HEK293 (cell line): ENCODE measurements at regions not wholly inside any gene's neighbourhood (a gene's known extent, or its start where the extent isn't known, plus 50 kb on each side); places are given as distances from the start of the nearest gene placed in this dataset.

Experiments
- CTCF ChIA-PET: fragments of 350-600 bp; formaldehyde crosslinking; extraction: SDS; loops from one replicate; lab custom pipeline; 2021; ENCODE audit warnings: antibody characterized with exemption; lab: Yijun Ruan, JAX
- POLR2A ChIA-PET: fragments of 300-600 bp; formaldehyde crosslinking; extraction: SDS; loops from one replicate; lab custom pipeline; 2020; ENCODE audit warnings: antibody characterized with exemption, inconsistent platforms; lab: Yijun Ruan, JAX
- H3K27ac ChIP-seq: fragments of 200-500 bp; sonication (Bioruptor generic); 2 replicates; pipeline ENCODE4 v1.5.1; 2014; ENCODE audit warnings: low read depth, low read length, control low read depth, inconsistent platforms; ENCODE audit errors: extremely low read depth
- H3K36me3 ChIP-seq, 2 experiments: fragments of 200-500 bp in 1 of 2; sonication (Bioruptor generic) in 1 of 2; 1 replicate in 1 of 2; 2 replicates in 1 of 2; pipeline ENCODE4 v1.5.1; 2014 to 2017; ENCODE audit warnings: inconsistent platforms in 2 of 2, low read length in 2 of 2; ENCODE audit not compliant: control insufficient read depth in 2 of 2, insufficient read depth in 1 of 2
- H3K4me1 ChIP-seq: fragments of 200-500 bp; sonication (Bioruptor generic); 2 replicates; pipeline ENCODE4 v1.5.1; 2014; ENCODE audit warnings: mild to moderate bottlenecking, low read length, inconsistent platforms; ENCODE audit not compliant: control insufficient read depth, insufficient read depth
- H3K4me3 ChIP-seq: 2 replicates; pipeline ENCODE4 v1.5.1; 2011; ENCODE audit warnings: low read depth, mild to moderate bottlenecking, control low read depth, low read length, moderate library complexity
- H3K9me3 ChIP-seq: fragments of 200-500 bp; sonication (Bioruptor generic); 2 replicates; pipeline ENCODE4 v1.5.1; 2014; ENCODE audit warnings: low read depth, low read length, inconsistent platforms; ENCODE audit not compliant: control insufficient read depth, insufficient read depth
- BCL6B ChIP-seq: fragments of 450-650 bp; formaldehyde crosslinking; IDR thresholded peaks from 2 replicates; pipeline ENCODE4 v1.5.1; 2017; ENCODE audit warnings: missing biosample characterization, missing genetic modification characterization
- GLI2 ChIP-seq: fragments of 450-650 bp; formaldehyde crosslinking; IDR thresholded peaks from 2 replicates; pipeline ENCODE4; 2017; ENCODE audit warnings: missing biosample characterization, missing genetic modification characterization, low read depth, borderline replicate concordance
- GLIS1 ChIP-seq: fragments of 450-650 bp; formaldehyde crosslinking; IDR thresholded peaks from 2 replicates; pipeline ENCODE4 v1.5.1; 2016; ENCODE audit warnings: missing biosample characterization, missing genetic modification characterization
- PATZ1 ChIP-seq: fragments of 450-650 bp; formaldehyde crosslinking; IDR thresholded peaks from 2 replicates; pipeline ENCODE4 v1.5.1; 2016; ENCODE audit warnings: missing biosample characterization, missing genetic modification characterization
- SALL2 ChIP-seq: fragments of 450-650 bp; formaldehyde crosslinking; IDR thresholded peaks from 2 replicates; pipeline ENCODE4 v1.5.0; 2017; ENCODE audit warnings: missing biosample characterization, mild to moderate bottlenecking, missing genetic modification characterization, borderline replicate concordance
- TCF7L2 ChIP-seq: IDR thresholded peaks from 2 replicates; pipeline ENCODE4 v1.6.1; 2011; ENCODE audit warnings: low read depth, mild to moderate bottlenecking, inconsistent platforms, low read length, moderate library complexity, borderline replicate concordance
- WT1 ChIP-seq: fragments of 450-650 bp; formaldehyde crosslinking; IDR thresholded peaks from 2 replicates; pipeline ENCODE4 v1.5.1; 2016; ENCODE audit warnings: missing biosample characterization, missing genetic modification characterization
- ZBTB21 ChIP-seq: fragments of 450-650 bp; formaldehyde crosslinking; IDR thresholded peaks from 2 replicates; pipeline ENCODE4 v1.5.1; 2017; ENCODE audit warnings: missing biosample characterization, missing genetic modification characterization
- ZNF221 ChIP-seq: fragments of 450-650 bp; formaldehyde crosslinking; IDR thresholded peaks from 2 replicates; pipeline ENCODE4 v1.5.1; 2017; ENCODE audit warnings: missing biosample characterization, missing genetic modification characterization, borderline replicate concordance
- ZNF223 ChIP-seq: fragments of 450-650 bp; formaldehyde crosslinking; IDR thresholded peaks from 2 replicates; pipeline ENCODE4 v1.5.1; 2016; ENCODE audit warnings: missing biosample characterization, missing genetic modification characterization
- ZNF266 ChIP-seq: fragments of 450-650 bp; formaldehyde crosslinking; IDR thresholded peaks from 2 replicates; pipeline ENCODE4 v1.5.1; 2016; ENCODE audit warnings: missing biosample characterization, missing genetic modification characterization, low read depth
- ZNF302 ChIP-seq: fragments of 450-650 bp; formaldehyde crosslinking; IDR thresholded peaks from 2 replicates; pipeline ENCODE4 v1.5.1; 2016; ENCODE audit warnings: missing biosample characterization, missing genetic modification characterization, low read depth
- ZNF350 ChIP-seq: fragments of 450-650 bp; formaldehyde crosslinking; IDR thresholded peaks from 2 replicates; pipeline ENCODE4 v1.5.0; 2017; ENCODE audit warnings: missing biosample characterization, mild to moderate bottlenecking, missing genetic modification characterization
- ZNF37A ChIP-seq: fragments of 450-650 bp; IDR thresholded peaks from 2 replicates; pipeline ENCODE4 v1.5.1; 2018; ENCODE audit warnings: missing biosample characterization, missing genetic modification characterization
- ZNF514 ChIP-seq: fragments of 450-650 bp; formaldehyde crosslinking; IDR thresholded peaks from 2 replicates; pipeline ENCODE4 v1.5.1; 2016; ENCODE audit warnings: missing biosample characterization, missing genetic modification characterization
- ZNF529 ChIP-seq: fragments of 450-650 bp; formaldehyde crosslinking; IDR thresholded peaks from 2 replicates; pipeline ENCODE4 v1.5.1; 2017; ENCODE audit warnings: missing genetic modification characterization, missing biosample characterization; ENCODE audit not compliant: insufficient replicate concordance
- ZNF549 ChIP-seq: fragments of 450-650 bp; IDR thresholded peaks from 2 replicates; pipeline ENCODE4 v1.5.1; 2018; ENCODE audit warnings: missing biosample characterization, missing genetic modification characterization, mild to moderate bottlenecking, inconsistent platforms, moderate library complexity
- ZNF560 ChIP-seq: fragments of 450-650 bp; formaldehyde crosslinking; IDR thresholded peaks from 2 replicates; pipeline ENCODE4 v1.5.1; 2017; ENCODE audit warnings: missing biosample characterization, missing genetic modification characterization, borderline replicate concordance
- ZNF571 ChIP-seq: fragments of 450-650 bp; formaldehyde crosslinking; IDR thresholded peaks from 2 replicates; pipeline ENCODE4 v1.5.0; 2017; ENCODE audit warnings: missing biosample characterization, missing genetic modification characterization
- ZNF624 ChIP-seq: fragments of 450-650 bp; formaldehyde crosslinking; IDR thresholded peaks from 2 replicates; pipeline ENCODE4 v1.5.1; 2017; ENCODE audit warnings: missing biosample characterization, missing genetic modification characterization
- ZNF660 ChIP-seq: fragments of 450-650 bp; IDR thresholded peaks from 2 replicates; pipeline ENCODE4 v1.5.1; 2018; ENCODE audit warnings: missing biosample characterization, mild to moderate bottlenecking, missing genetic modification characterization
- ZNF707 ChIP-seq: fragments of 450-650 bp; formaldehyde crosslinking; IDR thresholded peaks from 2 replicates; pipeline ENCODE4 v1.5.1; 2016; ENCODE audit warnings: missing biosample characterization, missing genetic modification characterization
- ZNF785 ChIP-seq: fragments of 450-650 bp; formaldehyde crosslinking; IDR thresholded peaks from 2 replicates; pipeline ENCODE4 v1.5.1; 2016; ENCODE audit warnings: missing biosample characterization, missing genetic modification characterization
- TF ChIP-seq, protein P1 (sequence below): fragments of 450-650 bp; formaldehyde crosslinking; IDR thresholded peaks from 2 replicates; pipeline ENCODE4 v1.5.1; 2016; ENCODE audit warnings: missing biosample characterization, missing genetic modification characterization, borderline replicate concordance
- TF ChIP-seq, protein P2 (sequence below): fragments of 450-650 bp; formaldehyde crosslinking; IDR thresholded peaks from 2 replicates; pipeline ENCODE4 v1.5.1; 2016; ENCODE audit warnings: missing biosample characterization, missing genetic modification characterization

DNA sequence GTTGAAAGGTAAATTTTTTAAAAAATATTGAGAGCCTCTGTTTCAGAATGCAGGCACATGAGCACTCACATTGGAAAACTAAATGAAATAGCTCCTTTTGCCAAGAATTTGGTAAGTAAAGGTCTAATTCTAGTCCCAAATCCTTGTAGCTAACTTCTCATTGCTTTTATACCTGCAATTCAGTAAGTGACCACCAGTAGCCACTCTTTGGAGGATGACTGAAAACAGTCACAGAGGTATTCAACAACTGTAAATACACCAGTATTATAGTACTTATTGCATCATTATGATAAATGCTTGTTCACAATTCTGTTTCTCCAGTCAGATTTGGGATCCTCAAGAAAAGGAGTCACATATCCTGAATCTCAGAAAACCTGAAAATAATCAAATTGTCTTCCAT lies 562.4 kb upstream of the CDH11 start:
- H3K27ac ChIP-seq = no peak overlapping the region
- no peaks in the 10 kb centered on the region for H3K4me1 ChIP-seq
- no peaks in the 10 kb centered on the region for H3K36me3 ChIP-seq
- POLR2A ChIA-PET = no interaction called here
- no peaks in the 10 kb centered on the region for H3K9me3 ChIP-seq
- no peak overlapping the region for H3K4me3 ChIP-seq
- CTCF ChIA-PET = no interaction called here
- TF ChIP-seq ZNF514 = no peak
- TF ChIP-seq ZNF302 (tag by site-specific recombination) = no peak
- no peak for TF ChIP-seq ZNF571 (tag by site-specific recombination)
- no peak for TF ChIP-seq PATZ1 (tag by site-specific recombination)
- no peak for TF ChIP-seq ZNF707 (tag by site-specific recombination)
- no peak for TF ChIP-seq ZNF266
- TF ChIP-seq GLI2 (tag by site-specific recombination) = no peak
- TF ChIP-seq, protein P1, sequence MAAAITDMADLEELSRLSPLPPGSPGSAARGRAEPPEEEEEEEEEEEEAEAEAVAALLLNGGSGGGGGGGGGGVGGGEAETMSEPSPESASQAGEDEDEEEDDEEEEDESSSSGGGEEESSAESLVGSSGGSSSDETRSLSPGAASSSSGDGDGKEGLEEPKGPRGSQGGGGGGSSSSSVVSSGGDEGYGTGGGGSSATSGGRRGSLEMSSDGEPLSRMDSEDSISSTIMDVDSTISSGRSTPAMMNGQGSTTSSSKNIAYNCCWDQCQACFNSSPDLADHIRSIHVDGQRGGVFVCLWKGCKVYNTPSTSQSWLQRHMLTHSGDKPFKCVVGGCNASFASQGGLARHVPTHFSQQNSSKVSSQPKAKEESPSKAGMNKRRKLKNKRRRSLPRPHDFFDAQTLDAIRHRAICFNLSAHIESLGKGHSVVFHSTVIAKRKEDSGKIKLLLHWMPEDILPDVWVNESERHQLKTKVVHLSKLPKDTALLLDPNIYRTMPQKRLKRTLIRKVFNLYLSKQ (tag by site-specific recombination) = no peak
- no peak for TF ChIP-seq GLIS1

- CTCF ChIA-PET = interaction anchor here (0.7 kb wide), 1 partner anchor 570 kb away, joined by 4 read pairs; no protein-coding TSS in a partner anchor
- POLR2A ChIA-PET = no interaction called here
- Histone ChIP-seq H3K9me3 (no peaks in the 10 kb centered on the region), H3K36me3 (no peaks in the 10 kb centered on the region), H3K4me1 (no peaks in the 10 kb centered on the region), H3K4me3 (no peak overlapping the region), H3K27ac (no peak overlapping the region)
- TF ChIP-seq ZNF624 (no peak), ZNF221 (tag by site-specific recombination) (no peak), TCF7L2 (no peak)
- TF ChIP-seq, protein P2, sequence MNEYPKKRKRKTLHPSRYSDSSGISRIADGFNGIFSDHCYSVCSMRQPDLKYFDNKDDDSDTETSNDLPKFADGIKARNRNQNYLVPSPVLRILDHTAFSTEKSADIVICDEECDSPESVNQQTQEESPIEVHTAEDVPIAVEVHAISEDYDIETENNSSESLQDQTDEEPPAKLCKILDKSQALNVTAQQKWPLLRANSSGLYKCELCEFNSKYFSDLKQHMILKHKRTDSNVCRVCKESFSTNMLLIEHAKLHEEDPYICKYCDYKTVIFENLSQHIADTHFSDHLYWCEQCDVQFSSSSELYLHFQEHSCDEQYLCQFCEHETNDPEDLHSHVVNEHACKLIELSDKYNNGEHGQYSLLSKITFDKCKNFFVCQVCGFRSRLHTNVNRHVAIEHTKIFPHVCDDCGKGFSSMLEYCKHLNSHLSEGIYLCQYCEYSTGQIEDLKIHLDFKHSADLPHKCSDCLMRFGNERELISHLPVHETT (tag by site-specific recombination) = no peak
- TF ChIP-seq, all 188 proteins: peak for 0
Observed at GRCh38 chr16:65681406-65681805, 559.5 kb upstream of the CDH11 start.

GRCh38 chr16:65679785-65680184 lies 557.9 kb upstream of the CDH11 start:
- TF ChIP-seq ZBTB21 (tag by site-specific recombination) = no peak
- TF ChIP-seq ZNF549 (tag by site-specific recombination) = no peak
- TF ChIP-seq ZNF529 (tag by site-specific recombination) = no peak
- TF ChIP-seq ZNF350 (tag by site-specific recombination) = no peak
- TF ChIP-seq ZNF37A (tag by site-specific recombination) = no peak
- no peak for TF ChIP-seq ZNF560 (tag by site-specific recombination)
- no peak for TF ChIP-seq WT1 (tag by site-specific recombination)
- no peak for TF ChIP-seq ZNF785 (tag by site-specific recombination)
- no peak for TF ChIP-seq BCL6B (tag by site-specific recombination)
- TF ChIP-seq ZNF660 (tag by site-specific recombination) = no peak
- no peak for TF ChIP-seq ZNF223
- no peak for TF ChIP-seq SALL2 (tag by site-specific recombination)
- TF ChIP-seq, protein P2 (tag by site-specific recombination) = no peak
- TF ChIP-seq, all 188 proteins: peak for 0
- Histone ChIP-seq H3K4me3 (no peak overlapping the region), H3K9me3 (no peaks in the 10 kb centered on the region), H3K36me3 (no peaks in the 10 kb centered on the region), H3K4me1 (no peaks in the 10 kb centered on the region), H3K27ac (no peak overlapping the region)
- POLR2A ChIA-PET = no interaction called here
- CTCF ChIA-PET = no interaction called here
